ENCODE measurements at regions not wholly inside any gene's neighbourhood (a gene's known extent, or its start where the extent isn't known, plus 50 kb on each side); places are given as distances from the start of the nearest gene placed in this dataset.

DNA sequence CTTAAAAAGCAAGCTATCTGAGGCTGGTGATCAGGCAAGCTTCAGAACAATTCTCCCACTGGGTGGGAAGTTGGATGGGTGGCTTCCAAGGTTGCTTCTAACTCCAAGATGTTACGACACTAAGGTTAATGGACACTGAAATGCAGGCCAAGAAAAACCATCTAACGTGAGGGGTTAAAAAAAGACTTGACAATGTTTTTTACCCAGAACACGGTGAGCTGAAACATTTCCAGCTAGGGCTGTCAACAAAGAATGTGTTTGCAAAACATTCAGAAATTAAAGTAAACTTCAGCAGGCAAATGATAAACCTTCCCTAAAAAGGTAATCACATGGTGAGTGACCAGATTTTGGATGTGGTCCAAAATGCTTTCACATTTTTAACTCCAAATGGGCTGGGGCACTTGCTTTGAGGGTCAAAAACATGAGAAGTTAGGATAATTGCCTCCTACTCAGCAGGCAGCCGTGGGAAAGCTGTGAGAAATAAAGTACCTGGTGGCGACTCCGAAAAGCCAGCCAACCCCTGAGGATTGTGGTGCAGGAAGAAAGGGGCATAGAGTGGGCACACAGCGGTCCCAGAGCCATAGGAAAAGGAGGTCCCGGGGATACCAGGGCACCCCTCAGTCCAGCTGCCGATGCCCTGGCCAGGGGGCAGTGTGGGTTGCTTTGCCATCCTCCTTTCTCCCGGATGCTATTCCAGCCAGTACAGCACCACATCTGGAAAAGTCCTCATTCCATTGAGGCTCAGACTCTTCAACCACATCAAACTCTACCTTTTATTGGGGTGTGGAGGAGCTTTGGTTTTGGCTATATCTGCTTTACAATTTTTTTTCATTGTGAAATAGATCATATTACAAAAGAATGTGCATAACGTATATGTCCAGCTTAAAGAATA, 90.0 kb upstream of the ATL2 start:
- TF ChIP-seq, protein P1, sequence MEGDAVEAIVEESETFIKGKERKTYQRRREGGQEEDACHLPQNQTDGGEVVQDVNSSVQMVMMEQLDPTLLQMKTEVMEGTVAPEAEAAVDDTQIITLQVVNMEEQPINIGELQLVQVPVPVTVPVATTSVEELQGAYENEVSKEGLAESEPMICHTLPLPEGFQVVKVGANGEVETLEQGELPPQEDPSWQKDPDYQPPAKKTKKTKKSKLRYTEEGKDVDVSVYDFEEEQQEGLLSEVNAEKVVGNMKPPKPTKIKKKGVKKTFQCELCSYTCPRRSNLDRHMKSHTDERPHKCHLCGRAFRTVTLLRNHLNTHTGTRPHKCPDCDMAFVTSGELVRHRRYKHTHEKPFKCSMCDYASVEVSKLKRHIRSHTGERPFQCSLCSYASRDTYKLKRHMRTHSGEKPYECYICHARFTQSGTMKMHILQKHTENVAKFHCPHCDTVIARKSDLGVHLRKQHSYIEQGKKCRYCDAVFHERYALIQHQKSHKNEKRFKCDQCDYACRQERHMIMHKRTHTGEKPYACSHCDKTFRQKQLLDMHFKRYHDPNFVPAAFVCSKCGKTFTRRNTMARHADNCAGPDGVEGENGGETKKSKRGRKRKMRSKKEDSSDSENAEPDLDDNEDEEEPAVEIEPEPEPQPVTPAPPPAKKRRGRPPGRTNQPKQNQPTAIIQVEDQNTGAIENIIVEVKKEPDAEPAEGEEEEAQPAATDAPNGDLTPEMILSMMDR (conservative IDR thresholded peaks at IDR 0.05; ENCODE audit: low read length), result no peak
- no peak for TF ChIP-seq EZH2phosphoT487 (IDR thresholded peaks at IDR 0.05; ENCODE audit: borderline replicate concordance)
